OCI-LY7 (cell line): ENCODE measurements at regions not wholly inside any gene's neighbourhood (a gene's known extent, or its start where the extent isn't known, plus 50 kb on each side); places are given as distances from the start of the nearest gene placed in this dataset.

Source experiments
- EZH2phosphoT487 ChIP-seq: fragments of 200-600 bp; sonication (generic); IDR thresholded peaks from 2 replicates; pipeline ENCODE4 v1.6.1; 2018; ENCODE audit warnings: low read depth, borderline replicate concordance, mild to moderate bottlenecking, mixed run types, antibody characterized with exemption, low read length, moderate library complexity, mixed read lengths
- TF ChIP-seq, protein P1 (sequence below): fragments of 200-600 bp; sonication (generic); conservative IDR thresholded peaks from 2 replicates; pipeline ENCODE4 v1.5.1; 2014; ENCODE audit warnings: mild to moderate bottlenecking, antibody characterized with exemption, low read length, moderate library complexity, mixed read lengths

DNA sequence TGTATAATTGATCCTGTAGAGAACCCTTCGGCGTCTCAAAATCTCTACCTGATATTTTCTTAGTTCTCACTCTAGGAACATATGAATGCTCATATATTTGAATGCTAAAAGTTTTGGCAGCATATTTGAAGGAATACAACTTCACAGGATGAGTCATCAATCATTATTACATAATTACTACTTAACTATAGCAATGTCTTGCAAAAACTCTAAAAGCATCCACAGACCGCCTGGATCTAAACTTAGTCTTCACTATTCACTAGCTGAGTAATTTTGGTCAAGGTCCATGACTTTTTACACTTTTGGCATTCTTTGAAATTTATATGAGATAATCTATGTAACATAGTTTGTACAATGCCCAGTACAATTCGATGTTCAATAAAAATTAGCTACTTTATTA lies 194.7 kb downstream of the DTHD1 start:
- TF ChIP-seq, protein P1, sequence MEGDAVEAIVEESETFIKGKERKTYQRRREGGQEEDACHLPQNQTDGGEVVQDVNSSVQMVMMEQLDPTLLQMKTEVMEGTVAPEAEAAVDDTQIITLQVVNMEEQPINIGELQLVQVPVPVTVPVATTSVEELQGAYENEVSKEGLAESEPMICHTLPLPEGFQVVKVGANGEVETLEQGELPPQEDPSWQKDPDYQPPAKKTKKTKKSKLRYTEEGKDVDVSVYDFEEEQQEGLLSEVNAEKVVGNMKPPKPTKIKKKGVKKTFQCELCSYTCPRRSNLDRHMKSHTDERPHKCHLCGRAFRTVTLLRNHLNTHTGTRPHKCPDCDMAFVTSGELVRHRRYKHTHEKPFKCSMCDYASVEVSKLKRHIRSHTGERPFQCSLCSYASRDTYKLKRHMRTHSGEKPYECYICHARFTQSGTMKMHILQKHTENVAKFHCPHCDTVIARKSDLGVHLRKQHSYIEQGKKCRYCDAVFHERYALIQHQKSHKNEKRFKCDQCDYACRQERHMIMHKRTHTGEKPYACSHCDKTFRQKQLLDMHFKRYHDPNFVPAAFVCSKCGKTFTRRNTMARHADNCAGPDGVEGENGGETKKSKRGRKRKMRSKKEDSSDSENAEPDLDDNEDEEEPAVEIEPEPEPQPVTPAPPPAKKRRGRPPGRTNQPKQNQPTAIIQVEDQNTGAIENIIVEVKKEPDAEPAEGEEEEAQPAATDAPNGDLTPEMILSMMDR: no peak
- TF ChIP-seq EZH2phosphoT487: no peak
